ENCODE measurements at regions not wholly inside any gene's neighbourhood (a gene's known extent, or its start where the extent isn't known, plus 50 kb on each side); places are given as distances from the start of the nearest gene placed in this dataset.

DNA sequence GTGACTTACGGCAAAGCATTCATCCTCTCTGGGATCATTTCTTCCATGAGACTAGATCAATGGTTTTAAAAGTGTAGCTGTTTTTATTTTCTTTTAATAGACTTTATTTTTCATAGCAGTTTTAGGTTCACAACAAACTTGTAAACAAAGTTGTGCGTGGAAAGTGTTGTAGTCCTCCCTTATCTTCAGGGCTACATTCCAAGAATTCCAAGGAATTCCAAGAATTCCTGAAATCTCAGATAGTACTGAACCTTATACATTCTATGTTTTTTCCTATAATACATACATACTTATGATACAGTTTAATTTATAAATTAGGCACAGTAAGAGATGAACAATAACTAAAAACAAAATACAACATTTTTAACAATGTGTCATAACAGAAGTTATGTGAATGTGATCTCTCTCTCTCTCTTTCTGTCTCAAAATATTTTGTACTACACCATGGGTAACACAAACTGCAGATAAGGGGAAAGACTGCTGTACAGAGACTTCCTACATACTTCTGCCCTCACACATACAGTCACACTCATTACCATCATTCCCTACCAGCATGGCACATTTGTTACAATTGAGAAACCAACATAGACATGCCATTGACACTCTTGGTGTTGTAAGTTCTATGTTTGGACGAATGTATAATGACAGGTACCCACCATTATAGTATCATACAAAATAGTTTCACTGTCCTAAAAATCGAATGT is 1933.2 kb upstream of the WWC1 start:
- H3K36me3 Mint-ChIP-seq: peaks cover 16% of the 10 kb centered on the region
- POLR2A ChIA-PET: no interaction called here
- H3K9me3 Mint-ChIP-seq: peaks cover 47% of the 10 kb centered on the region
- CTCF ChIA-PET: no interaction called here
- ATAC-seq (peak; percentile 50; the same call in 1 of the 2 replicates), DNase-seq (ENCODE audit: low spot score) (no peak)
- peak overlapping the region; percentile 78 for H3K27ac Mint-ChIP-seq
- TF ChIP-seq, protein P1, sequence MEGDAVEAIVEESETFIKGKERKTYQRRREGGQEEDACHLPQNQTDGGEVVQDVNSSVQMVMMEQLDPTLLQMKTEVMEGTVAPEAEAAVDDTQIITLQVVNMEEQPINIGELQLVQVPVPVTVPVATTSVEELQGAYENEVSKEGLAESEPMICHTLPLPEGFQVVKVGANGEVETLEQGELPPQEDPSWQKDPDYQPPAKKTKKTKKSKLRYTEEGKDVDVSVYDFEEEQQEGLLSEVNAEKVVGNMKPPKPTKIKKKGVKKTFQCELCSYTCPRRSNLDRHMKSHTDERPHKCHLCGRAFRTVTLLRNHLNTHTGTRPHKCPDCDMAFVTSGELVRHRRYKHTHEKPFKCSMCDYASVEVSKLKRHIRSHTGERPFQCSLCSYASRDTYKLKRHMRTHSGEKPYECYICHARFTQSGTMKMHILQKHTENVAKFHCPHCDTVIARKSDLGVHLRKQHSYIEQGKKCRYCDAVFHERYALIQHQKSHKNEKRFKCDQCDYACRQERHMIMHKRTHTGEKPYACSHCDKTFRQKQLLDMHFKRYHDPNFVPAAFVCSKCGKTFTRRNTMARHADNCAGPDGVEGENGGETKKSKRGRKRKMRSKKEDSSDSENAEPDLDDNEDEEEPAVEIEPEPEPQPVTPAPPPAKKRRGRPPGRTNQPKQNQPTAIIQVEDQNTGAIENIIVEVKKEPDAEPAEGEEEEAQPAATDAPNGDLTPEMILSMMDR (IDR thresholded peaks at IDR 0.05): no peak
- peak; percentile 70; the same call in 1 of the 2 replicates for TF ChIP-seq TEAD4 (CRISPR knock-in tag; IDR thresholded peaks at IDR 0.05)
- no peak for TF ChIP-seq NR2C2 (CRISPR knock-in tag; IDR thresholded peaks at IDR 0.05)
- TF ChIP-seq SMAD4 (CRISPR knock-in tag; IDR thresholded peaks at IDR 0.05): no peak
- TF ChIP-seq NFATC4 (CRISPR knock-in tag; IDR thresholded peaks at IDR 0.05): no peak
- peaks cover 12% of the 10 kb centered on the region for H3K4me1 Mint-ChIP-seq
- H3K4me3 Mint-ChIP-seq: no peak overlapping the region
- H3K27me3 Mint-ChIP-seq (ENCODE audit: low read depth): no peaks in the 10 kb centered on the region

DNA sequence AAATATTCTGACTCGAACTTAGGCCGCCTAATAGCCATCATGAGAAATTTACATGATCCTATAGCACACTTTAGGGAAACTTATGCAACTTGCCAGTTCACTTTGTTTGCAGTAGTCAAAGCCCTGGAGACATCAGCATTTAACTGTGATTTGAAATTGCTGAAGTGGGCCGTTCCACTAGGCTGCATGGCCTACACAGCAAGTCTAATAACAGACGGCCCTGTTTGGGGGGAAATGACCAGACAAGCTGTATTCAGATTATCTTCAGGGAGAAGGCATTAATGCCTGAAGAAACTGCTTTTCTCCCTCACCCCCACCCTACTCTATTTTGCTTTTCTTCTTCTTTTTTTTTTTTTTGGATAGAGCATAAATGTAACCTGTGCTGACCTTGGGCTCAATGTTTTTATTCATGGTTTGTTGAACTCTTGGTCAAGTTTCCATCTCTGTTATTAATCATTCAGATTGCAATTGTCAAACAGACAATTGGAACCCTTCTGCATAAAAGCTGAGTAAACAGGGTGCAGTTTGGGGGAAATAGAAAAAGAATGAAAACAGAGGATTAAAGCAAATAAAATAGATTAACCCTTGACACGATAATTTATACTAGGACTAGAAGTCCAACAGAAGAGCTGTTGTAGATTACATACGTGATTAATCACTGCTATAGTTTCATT is 1928.2 kb upstream of the WWC1 start:
- ATAC-seq: no peak
- TF ChIP-seq, protein P2, sequence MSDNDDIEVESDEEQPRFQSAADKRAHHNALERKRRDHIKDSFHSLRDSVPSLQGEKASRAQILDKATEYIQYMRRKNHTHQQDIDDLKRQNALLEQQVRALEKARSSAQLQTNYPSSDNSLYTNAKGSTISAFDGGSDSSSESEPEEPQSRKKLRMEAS (CRISPR knock-in tag; IDR thresholded peaks at IDR 0.05): no peak
- no peak for TF ChIP-seq ZNF121 (CRISPR knock-in tag; IDR thresholded peaks at IDR 0.05)
- TF ChIP-seq, protein P3, sequence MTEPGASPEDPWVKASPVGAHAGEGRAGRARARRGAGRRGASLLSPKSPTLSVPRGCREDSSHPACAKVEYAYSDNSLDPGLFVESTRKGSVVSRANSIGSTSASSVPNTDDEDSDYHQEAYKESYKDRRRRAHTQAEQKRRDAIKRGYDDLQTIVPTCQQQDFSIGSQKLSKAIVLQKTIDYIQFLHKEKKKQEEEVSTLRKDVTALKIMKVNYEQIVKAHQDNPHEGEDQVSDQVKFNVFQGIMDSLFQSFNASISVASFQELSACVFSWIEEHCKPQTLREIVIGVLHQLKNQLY (CRISPR knock-in tag; IDR thresholded peaks at IDR 0.05): no peak
- TF ChIP-seq ZNF423 (CRISPR knock-in tag; IDR thresholded peaks at IDR 0.05): no peak
- CTCF ChIA-PET: no interaction called here
- no peak overlapping the region for H3K4me3 Mint-ChIP-seq
- H3K9me3 Mint-ChIP-seq: peaks cover 30% of the 10 kb centered on the region
- H3K4me1 Mint-ChIP-seq: peaks cover 5% of the 10 kb centered on the region
- peaks cover 13% of the 10 kb centered on the region for H3K36me3 Mint-ChIP-seq
- POLR2A ChIA-PET: no interaction called here
- no peak for DNase-seq (ENCODE audit: low spot score)
- H3K27ac Mint-ChIP-seq: no peak overlapping the region
- peaks cover 15% of the 10 kb centered on the region for H3K27me3 Mint-ChIP-seq (ENCODE audit: low read depth)

DNA sequence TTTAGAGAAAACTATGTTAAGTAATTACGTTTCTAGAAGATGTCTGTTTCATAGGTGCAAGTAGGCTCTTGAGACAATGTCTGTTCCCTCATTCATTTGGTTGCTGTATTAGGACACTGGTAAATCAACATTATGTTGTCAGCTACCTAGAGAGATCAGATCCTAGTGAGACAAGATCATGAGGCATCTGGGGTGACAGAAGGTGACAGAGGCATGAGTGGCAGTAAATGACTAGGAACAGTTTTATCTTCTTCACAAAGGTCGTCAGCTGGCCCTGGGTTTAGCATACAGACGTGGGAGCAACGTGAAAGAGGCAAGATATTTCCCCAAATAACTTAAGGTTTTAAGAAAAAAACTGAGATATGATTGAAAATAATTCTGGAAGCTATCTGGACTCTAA is 1926.3 kb upstream of the WWC1 start:
- TF ChIP-seq ATF1 (CRISPR knock-in tag; IDR thresholded peaks at IDR 0.05): no peak
- TF ChIP-seq, protein P4, sequence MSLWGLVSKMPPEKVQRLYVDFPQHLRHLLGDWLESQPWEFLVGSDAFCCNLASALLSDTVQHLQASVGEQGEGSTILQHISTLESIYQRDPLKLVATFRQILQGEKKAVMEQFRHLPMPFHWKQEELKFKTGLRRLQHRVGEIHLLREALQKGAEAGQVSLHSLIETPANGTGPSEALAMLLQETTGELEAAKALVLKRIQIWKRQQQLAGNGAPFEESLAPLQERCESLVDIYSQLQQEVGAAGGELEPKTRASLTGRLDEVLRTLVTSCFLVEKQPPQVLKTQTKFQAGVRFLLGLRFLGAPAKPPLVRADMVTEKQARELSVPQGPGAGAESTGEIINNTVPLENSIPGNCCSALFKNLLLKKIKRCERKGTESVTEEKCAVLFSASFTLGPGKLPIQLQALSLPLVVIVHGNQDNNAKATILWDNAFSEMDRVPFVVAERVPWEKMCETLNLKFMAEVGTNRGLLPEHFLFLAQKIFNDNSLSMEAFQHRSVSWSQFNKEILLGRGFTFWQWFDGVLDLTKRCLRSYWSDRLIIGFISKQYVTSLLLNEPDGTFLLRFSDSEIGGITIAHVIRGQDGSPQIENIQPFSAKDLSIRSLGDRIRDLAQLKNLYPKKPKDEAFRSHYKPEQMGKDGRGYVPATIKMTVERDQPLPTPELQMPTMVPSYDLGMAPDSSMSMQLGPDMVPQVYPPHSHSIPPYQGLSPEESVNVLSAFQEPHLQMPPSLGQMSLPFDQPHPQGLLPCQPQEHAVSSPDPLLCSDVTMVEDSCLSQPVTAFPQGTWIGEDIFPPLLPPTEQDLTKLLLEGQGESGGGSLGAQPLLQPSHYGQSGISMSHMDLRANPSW (CRISPR knock-in tag; conservative IDR thresholded peaks at IDR 0.05; ENCODE audit: low read depth): no peak
- peaks cover 13% of the 10 kb centered on the region for H3K36me3 Mint-ChIP-seq
- H3K4me3 Mint-ChIP-seq: no peak overlapping the region
- H3K27ac Mint-ChIP-seq: no peak overlapping the region
- ATAC-seq: no peak
- peaks cover 35% of the 10 kb centered on the region for H3K27me3 Mint-ChIP-seq (ENCODE audit: low read depth)
- peaks cover 21% of the 10 kb centered on the region for H3K9me3 Mint-ChIP-seq
- ChIA-PET POLR2A (interaction anchor here (0.5 kb wide), 1 partner anchor 17 kb away, joined by 3 read pairs; no protein-coding TSS in a partner anchor), CTCF (no interaction called here)
- no peak for DNase-seq (ENCODE audit: low spot score)
- H3K4me1 Mint-ChIP-seq: peaks cover 13% of the 10 kb centered on the region

DNA sequence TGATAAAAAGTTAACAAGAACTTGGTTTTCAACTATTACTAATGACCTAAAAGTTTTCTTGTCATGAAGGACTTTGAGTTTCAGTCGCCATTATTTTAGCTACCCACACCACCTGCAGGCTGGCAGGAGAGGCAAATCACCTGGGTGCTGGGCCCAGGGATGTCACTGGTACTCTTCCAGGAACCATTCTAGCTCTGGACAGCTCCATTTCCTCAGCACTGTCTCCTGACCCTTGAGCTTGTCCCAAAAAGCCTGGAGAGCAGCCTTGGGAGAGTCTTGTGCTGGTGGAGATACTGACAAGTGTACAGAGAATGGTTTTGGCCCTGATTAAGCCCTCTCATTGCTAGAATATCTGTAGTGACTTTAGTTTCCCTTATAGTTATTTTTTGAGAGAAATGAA is 1924.1 kb upstream of the WWC1 start:
- H3K9me3 Mint-ChIP-seq: peaks cover 6% of the 10 kb centered on the region
- DNase-seq (ENCODE audit: low spot score) (no peak), ATAC-seq (peak; percentile 38; the same call in 1 of the 2 replicates)
- H3K4me3 Mint-ChIP-seq: no peak overlapping the region
- H3K27me3 Mint-ChIP-seq (ENCODE audit: low read depth): peaks cover 55% of the 10 kb centered on the region
- ChIA-PET CTCF (no interaction called here), POLR2A (no interaction called here)
- H3K4me1 Mint-ChIP-seq: peaks cover 14% of the 10 kb centered on the region
- TF ChIP-seq, protein P2 (CRISPR knock-in tag; IDR thresholded peaks at IDR 0.05): no peak
- no peak for TF ChIP-seq SMAD3 (CRISPR knock-in tag; IDR thresholded peaks at IDR 0.05; ENCODE audit: borderline replicate concordance)
- no peak for TF ChIP-seq ZNF416 (CRISPR knock-in tag; IDR thresholded peaks at IDR 0.05)
- no peak for TF ChIP-seq ZNF121 (CRISPR knock-in tag; IDR thresholded peaks at IDR 0.05)
- no peak for TF ChIP-seq ZNF671 (CRISPR knock-in tag; IDR thresholded peaks at IDR 0.05)
- TF ChIP-seq, protein P5, sequence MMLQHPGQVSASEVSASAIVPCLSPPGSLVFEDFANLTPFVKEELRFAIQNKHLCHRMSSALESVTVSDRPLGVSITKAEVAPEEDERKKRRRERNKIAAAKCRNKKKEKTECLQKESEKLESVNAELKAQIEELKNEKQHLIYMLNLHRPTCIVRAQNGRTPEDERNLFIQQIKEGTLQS (CRISPR knock-in tag; conservative IDR thresholded peaks at IDR 0.05): no peak
- no peak for TF ChIP-seq RELA (CRISPR knock-in tag; IDR thresholded peaks at IDR 0.05; ENCODE audit: borderline replicate concordance)
- no peak for TF ChIP-seq TEAD4 (CRISPR knock-in tag; IDR thresholded peaks at IDR 0.05)
- TF ChIP-seq, protein P6, sequence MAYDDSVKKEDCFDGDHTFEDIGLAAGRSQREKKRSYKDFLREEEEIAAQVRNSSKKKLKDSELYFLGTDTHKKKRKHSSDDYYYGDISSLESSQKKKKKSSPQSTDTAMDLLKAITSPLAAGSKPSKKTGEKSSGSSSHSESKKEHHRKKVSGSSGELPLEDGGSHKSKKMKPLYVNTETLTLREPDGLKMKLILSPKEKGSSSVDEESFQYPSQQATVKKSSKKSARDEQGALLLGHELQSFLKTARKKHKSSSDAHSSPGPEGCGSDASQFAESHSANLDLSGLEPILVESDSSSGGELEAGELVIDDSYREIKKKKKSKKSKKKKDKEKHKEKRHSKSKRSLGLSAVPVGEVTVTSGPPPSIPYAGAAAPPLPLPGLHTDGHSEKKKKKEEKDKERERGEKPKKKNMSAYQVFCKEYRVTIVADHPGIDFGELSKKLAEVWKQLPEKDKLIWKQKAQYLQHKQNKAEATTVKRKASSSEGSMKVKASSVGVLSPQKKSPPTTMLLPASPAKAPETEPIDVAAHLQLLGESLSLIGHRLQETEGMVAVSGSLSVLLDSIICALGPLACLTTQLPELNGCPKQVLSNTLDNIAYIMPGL (CRISPR knock-in tag; IDR thresholded peaks at IDR 0.05): no peak
- TF ChIP-seq TP53 (CRISPR knock-in tag; IDR thresholded peaks at IDR 0.05): no peak
- TF ChIP-seq CREM (CRISPR knock-in tag; IDR thresholded peaks at IDR 0.05): no peak
- H3K27ac Mint-ChIP-seq: no peak overlapping the region
- peaks cover 4% of the 10 kb centered on the region for H3K36me3 Mint-ChIP-seq
